ENCODE measurements at regions not wholly inside any gene's neighbourhood (a gene's known extent, or its start where the extent isn't known, plus 50 kb on each side); places are given as distances from the start of the nearest gene placed in this dataset.

- no peak for DNase-seq
These were observed 165.0 kb upstream of the MTNR1B start for GRCh38 chr11:92804388-92804966.

GRCh38 chr11:92808022-92808421 is 161.4 kb upstream of the MTNR1B start:
- no peak for DNase-seq

GRCh38 chr11:92810423-92811064 is 158.9 kb upstream of the MTNR1B start:
- no peak for DNase-seq

- peak; percentile 22 for DNase-seq
These were observed 158.1 kb upstream of the MTNR1B start for GRCh38 chr11:92811341-92811740.

GRCh38 chr11:92812841-92813240 is 156.6 kb upstream of the MTNR1B start:
- no peak for DNase-seq

GRCh38 chr11:92819830-92820229 is 149.6 kb upstream of the MTNR1B start:
- DNase-seq: no peak

GRCh38 chr11:92820860-92821259 is 148.6 kb upstream of the MTNR1B start:
- DNase-seq: no peak

- DNase-seq: no peak
These were observed 147.0 kb upstream of the MTNR1B start for GRCh38 chr11:92822410-92822809.

- DNase-seq: peak; percentile 80
These were observed 143.3 kb upstream of the MTNR1B start for GRCh38 chr11:92826136-92826535.

GRCh38 chr11:92826603-92827002 is 142.8 kb upstream of the MTNR1B start:
- no peak for DNase-seq

- DNase-seq: no peak
These were observed 142.3 kb upstream of the MTNR1B start for GRCh38 chr11:92827132-92827531.

GRCh38 chr11:92828556-92828955 is 140.9 kb upstream of the MTNR1B start:
- DNase-seq: no peak

- no peak for DNase-seq
These were observed 140.3 kb upstream of the MTNR1B start for GRCh38 chr11:92829121-92829520.

- peak; percentile 17 for DNase-seq
These were observed 139.8 kb upstream of the MTNR1B start for GRCh38 chr11:92829671-92830070.

GRCh38 chr11:92830377-92831155 is 138.9 kb upstream of the MTNR1B start:
- DNase-seq: no peak

GRCh38 chr11:92834296-92835020 is 135.0 kb upstream of the MTNR1B start:
- DNase-seq: no peak

- DNase-seq: no peak
These were observed 131.9 kb upstream of the MTNR1B start for GRCh38 chr11:92837595-92837994.

- peak; percentile 18 for DNase-seq
These were observed 130.6 kb upstream of the MTNR1B start for GRCh38 chr11:92838759-92839310.

GRCh38 chr11:92839450-92839849 is 130.0 kb upstream of the MTNR1B start:
- DNase-seq: peak; percentile 12

GRCh38 chr11:92841719-92842118 is 127.7 kb upstream of the MTNR1B start:
- peak; percentile 31 for DNase-seq

- DNase-seq: no peak
These were observed 126.0 kb upstream of the MTNR1B start for GRCh38 chr11:92843455-92843854.

GRCh38 chr11:92844197-92844596 is 125.3 kb upstream of the MTNR1B start:
- DNase-seq: no peak

GRCh38 chr11:92845390-92845789 is 124.1 kb upstream of the MTNR1B start:
- no peak for DNase-seq

All from fibroblast of skin of right quadriceps (primary cell).